HG03064 (cell line): ENCODE measurements at regions not wholly inside any gene's neighbourhood (a gene's known extent, or its start where the extent isn't known, plus 50 kb on each side); places are given as distances from the start of the nearest gene placed in this dataset.
A peak's percentile ranks its signal among the peaks of the same experiment; 100 is the strongest.

ENCODE experiments used
- ATAC-seq: cut with Tn5 transposase; IDR thresholded peaks from one replicate; pipeline ENCODE4 v1.9.1; 2021; ENCODE audit warnings: low read depth; ENCODE audit not compliant: unreplicated experiment

- ATAC-seq: no peak
Measured at GRCh38 chr6:25035512-25036435, 100.0 kb upstream of the RIPOR2 start.

GRCh38 chr6:25036461-25036860, 100.7 kb upstream of the RIPOR2 start:
- ATAC-seq: no peak

GRCh38 chr6:25038300-25038699, 102.5 kb upstream of the RIPOR2 start:
- no peak for ATAC-seq

DNA sequence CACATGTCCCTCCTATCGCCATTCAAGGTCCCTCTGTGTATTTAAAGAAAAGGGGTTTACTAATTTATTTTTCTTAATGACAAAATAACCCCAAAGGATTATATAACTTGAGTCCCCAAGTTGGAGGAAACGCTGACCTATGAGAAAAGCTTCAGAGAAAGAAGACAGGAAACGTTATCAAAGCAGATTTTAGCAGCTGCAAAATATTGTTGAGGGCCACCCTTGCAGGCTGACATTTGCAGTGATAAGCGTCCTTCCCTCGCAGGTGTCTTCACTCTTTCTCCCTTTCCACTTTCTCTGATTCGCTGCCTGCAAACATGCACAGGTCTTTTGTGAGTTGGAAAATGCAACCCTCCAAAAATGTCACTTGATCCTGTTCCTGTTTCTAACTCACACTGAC, 103.2 kb upstream of the RIPOR2 start:
- ATAC-seq: no peak

GRCh38 chr6:25041485-25042035, 105.8 kb upstream of the RIPOR2 start:
- ATAC-seq: peak; percentile 16

DNA sequence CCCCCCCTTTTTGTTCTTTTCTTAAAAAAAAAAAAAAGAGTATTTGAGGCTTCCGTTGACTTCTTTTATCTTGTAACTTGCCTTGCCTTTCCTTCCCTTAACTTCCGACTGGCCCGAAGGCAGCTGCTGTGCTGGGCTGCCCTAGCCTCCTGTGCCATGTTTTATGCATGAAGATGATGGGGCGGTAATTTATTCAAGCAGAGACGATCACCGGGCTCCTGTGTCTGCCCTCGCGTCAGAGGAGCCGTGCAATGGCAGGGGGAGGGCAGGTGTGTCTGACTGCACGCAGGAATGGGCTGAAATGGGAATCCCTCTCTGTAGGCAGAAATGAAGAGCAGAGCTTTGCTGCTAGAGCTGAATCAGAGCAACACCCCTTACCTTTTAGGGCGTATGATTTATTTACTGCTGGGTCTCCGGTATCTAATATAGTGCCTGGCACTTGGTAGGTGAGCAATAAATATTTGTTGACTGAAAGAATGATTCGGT, 106.3 kb upstream of the RIPOR2 start:
- peak; percentile 54 for ATAC-seq

DNA sequence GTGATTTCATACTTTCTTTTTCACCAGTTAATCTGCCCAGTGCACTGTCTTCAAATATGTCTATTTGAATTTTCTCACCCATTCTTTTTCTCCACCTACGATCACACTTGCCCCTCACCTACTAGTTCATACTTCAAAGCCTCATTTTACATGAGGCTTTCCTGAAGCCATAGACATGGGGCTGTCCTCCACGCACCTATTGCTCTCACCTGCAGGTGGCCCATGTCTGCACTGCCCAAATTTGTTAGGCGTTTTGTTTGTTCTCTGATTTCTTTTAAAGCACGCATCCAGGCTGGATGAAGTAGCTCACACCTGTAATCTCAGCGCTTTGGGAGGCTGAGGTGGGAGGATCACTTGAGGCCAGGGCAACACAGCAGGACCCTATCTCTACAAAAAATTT, 106.8 kb upstream of the RIPOR2 start:
- no peak for ATAC-seq

GRCh38 chr6:25042984-25043725, 107.4 kb upstream of the RIPOR2 start:
- no peak for ATAC-seq

GRCh38 chr6:25043892-25044291, 108.1 kb upstream of the RIPOR2 start:
- ATAC-seq: no peak

DNA sequence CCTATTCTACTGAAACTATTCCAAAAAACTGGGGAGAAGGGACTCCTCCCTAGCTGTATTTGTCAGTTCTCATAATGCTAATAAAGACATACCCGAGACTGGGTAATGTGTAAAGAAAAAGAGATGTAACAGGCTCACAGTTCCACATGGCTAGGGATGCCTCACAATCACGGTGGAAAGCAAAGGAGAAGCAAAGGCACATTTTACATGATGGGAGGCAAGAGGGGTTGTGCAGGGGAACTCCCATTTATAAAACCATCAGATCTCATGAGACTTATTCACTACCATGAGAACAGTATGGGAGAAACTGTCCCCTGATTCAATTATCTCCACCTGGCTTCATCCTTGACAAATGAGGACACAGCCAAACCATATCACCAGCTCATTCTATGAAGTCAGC, 111.2 kb upstream of the RIPOR2 start:
- no peak for ATAC-seq

DNA sequence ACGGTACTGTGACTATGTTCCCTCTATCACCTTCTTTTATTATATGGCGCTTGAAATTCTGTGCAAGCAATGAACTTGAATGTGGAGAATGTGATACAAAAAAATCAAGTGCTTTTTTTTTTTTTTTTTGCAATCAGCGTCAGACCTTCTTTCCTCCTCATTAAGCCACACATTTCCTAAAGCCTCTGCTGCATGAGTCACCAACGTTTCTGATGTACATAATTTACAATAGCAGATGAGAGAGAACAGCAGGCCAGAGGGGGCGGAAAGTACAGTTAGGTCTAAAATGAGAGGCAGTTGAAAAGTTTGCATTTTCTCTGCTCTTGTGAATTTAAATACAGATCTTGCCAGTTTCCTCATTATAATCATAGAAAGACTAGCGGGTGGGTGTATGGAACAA, 114.6 kb upstream of the RIPOR2 start:
- no peak for ATAC-seq

DNA sequence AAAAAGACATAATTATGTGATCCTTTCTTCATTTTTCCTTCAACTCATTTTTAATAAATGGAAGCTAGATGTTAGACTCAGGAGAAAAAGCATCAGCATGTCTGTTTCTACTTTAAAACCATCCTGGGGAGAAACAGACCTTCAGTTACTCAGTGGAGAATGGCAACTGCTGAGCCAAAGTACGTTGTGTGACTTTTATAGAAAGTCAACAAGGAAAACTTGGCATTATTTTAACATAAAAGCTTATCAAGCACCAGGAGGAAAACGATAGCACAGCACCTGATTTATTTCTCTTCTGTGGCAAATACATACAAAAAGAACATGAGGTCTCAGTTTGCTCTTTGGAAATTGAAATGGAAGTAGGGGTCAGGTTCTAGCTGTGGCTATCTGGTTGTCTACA, 115.3 kb upstream of the RIPOR2 start:
- ATAC-seq: no peak

GRCh38 chr6:25052181-25052580, 116.4 kb upstream of the RIPOR2 start:
- ATAC-seq: no peak

- peak; percentile 76 for ATAC-seq
Measured at GRCh38 chr6:25053875-25054371, 118.2 kb upstream of the RIPOR2 start.

GRCh38 chr6:25054469-25054868, 118.7 kb upstream of the RIPOR2 start:
- peak; percentile 2 for ATAC-seq

- peak; percentile 57 for ATAC-seq
Measured at GRCh38 chr6:25056130-25056529, 120.4 kb upstream of the RIPOR2 start.

DNA sequence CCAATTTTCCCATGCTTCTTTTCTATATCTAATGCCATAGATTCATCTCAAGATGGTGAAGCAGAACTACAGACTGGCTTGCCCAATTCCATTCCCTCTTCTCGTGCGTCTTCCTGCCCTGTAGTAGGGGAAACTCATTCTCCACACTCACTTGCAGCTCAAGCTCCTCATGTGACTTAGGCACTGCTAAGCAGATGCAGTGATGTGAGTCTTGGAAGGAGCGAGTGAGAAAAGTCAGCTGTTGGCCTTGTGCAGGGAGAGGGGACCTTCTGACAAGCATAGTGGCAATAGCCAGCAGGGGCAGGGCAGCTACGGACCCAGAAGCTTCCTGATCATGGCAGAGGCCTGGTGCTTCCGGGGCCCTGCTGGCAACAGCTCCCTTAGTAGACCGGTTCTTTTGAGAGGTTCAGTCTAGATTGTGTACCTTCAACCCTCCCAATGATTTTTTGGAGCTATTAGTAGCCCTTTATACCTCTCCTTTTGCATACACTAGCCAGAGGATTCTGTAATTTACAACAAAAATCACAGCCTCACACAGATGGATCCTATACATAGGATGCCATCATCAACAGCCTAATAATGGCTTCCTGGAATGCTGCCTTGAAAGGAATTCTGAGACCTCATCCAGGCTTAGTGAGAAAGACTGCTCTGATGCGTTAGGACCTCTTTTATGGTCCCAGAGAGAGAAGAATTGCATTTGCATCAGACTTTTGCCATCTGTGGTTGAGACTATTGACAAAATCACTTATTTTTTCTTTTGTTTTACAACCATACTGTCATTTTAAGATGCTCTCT, 121.5 kb upstream of the RIPOR2 start:
- ATAC-seq: no peak

GRCh38 chr6:25058441-25058840, 122.7 kb upstream of the RIPOR2 start:
- no peak for ATAC-seq

- ATAC-seq: no peak
Measured at GRCh38 chr6:25058941-25059340, 123.2 kb upstream of the RIPOR2 start.

DNA sequence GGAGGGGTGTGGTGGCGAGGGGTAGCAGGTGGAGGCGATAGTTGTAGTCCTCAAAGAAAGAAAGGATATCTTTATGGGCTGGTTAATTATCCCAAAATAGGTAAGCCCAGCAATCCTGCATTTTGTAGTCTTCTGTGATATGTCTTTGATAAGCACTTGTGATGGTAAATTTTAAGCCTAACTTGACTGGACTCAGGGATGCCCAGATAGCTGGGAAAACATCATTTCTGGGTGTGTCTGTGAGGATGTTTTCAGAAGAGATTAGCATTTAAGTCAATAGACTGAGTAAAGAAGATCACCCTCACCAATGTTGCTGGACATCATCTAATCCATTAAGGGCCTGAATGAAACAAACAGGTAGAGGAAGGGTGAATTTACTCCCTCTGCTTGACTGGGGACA, 124.8 kb upstream of the RIPOR2 start:
- no peak for ATAC-seq
